KMS-11 (cell line): ENCODE measurements at regions not wholly inside any gene's neighbourhood (a gene's known extent, or its start where the extent isn't known, plus 50 kb on each side); places are given as distances from the start of the nearest gene placed in this dataset.

Experiments
- H2AFZ ChIP-seq: fragments of 200-600 bp; sonication (generic); 2 replicates; pipeline ENCODE4 v1.6.1; 2016; ENCODE audit warnings: antibody characterized with exemption, mixed run types, low read depth
- H3K27ac ChIP-seq: fragments of 200-600 bp; sonication (generic); 2 replicates; pipeline ENCODE4 v1.6.1; 2016; ENCODE audit warnings: mild to moderate bottlenecking, mixed run types
- H3K27me3 ChIP-seq: fragments of 200-600 bp; sonication (generic); 2 replicates; pipeline ENCODE4 v1.6.1; 2017; ENCODE audit warnings: mild to moderate bottlenecking, low read depth, mixed run types, moderate library complexity; ENCODE audit not compliant: insufficient read depth
- H3K36me3 ChIP-seq: fragments of 200-600 bp; sonication (generic); 2 replicates; pipeline ENCODE4 v1.6.1; 2017; ENCODE audit warnings: mild to moderate bottlenecking, mixed run types; ENCODE audit not compliant: insufficient read depth
- H3K4me1 ChIP-seq: fragments of 200-600 bp; sonication (generic); 2 replicates; pipeline ENCODE4 v1.6.1; 2016; ENCODE audit warnings: mild to moderate bottlenecking, low read depth, mixed run types; ENCODE audit not compliant: poor library complexity, severe bottlenecking
- H3K4me2 ChIP-seq: fragments of 200-600 bp; sonication (generic); 2 replicates; pipeline ENCODE4 v1.7.0; 2016; ENCODE audit warnings: mild to moderate bottlenecking, mixed run types
- H3K4me3 ChIP-seq: fragments of 200-600 bp; sonication (generic); IDR thresholded peaks from 2 replicates; pipeline ENCODE4 v1.6.1; 2017; ENCODE audit warnings: low read depth, low read length, mixed read lengths; ENCODE audit not compliant: insufficient read depth
- H3K79me2 ChIP-seq: fragments of 200-600 bp; sonication (generic); 2 replicates; pipeline ENCODE4 v1.6.1; 2016; ENCODE audit warnings: low read depth, mixed run types; ENCODE audit not compliant: insufficient read depth
- H3K9ac ChIP-seq: fragments of 200-600 bp; sonication (generic); 2 replicates; pipeline ENCODE4 v1.6.1; 2016; ENCODE audit warnings: mild to moderate bottlenecking, mixed run types
- H4K20me1 ChIP-seq: fragments of 200-600 bp; sonication (generic); 2 replicates; pipeline ENCODE4 v1.6.1; 2016; ENCODE audit warnings: mild to moderate bottlenecking, mixed run types; ENCODE audit not compliant: insufficient read depth
- TF ChIP-seq, protein P1 (sequence below): fragments of 200-600 bp; sonication (generic); conservative IDR thresholded peaks from 2 replicates; pipeline ENCODE4 v1.6.1; 2017; ENCODE audit warnings: low read depth, mild to moderate bottlenecking, antibody characterized with exemption, low read length, moderate library complexity, mixed read lengths

DNA sequence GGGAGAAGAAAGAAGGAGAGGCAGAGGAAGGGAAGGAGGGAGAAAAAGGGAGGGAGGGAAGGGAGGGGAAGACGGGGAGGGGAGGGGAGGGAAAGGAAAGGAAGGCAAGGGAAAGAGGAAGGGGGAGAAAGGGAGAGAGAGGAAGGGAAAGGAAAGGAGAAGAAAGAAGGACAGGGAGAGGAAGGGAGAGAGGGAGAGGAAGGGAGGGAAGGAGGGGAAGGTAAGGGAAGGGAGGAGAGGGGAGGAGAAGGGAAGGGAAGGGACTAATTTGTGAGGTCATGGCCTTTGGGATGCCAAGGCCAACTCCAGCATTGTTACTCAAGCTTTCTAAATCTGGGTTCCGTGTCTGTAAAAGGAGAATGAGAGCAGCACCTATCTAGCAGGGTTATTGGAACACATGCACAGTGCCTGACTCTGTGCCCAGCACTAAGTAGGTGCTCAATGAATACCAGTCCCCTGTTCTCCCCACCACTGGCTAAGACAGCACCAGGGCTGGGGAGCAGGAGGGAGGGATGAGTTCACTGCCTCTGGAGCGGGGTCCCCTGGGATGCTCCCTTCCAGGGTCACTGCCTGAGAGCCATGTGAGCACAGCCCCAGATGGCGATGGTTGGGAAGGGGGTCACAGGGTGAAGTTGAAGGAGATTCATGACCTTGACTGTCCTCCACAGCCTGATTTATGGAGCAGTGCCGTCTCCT is 560.1 kb upstream of the TBX3 start:
- Histone ChIP-seq H3K79me2 (no peaks in the 10 kb centered on the region), H3K4me2 (no peak overlapping the region), H3K4me3 (no peak overlapping the region), H3K4me1 (no peaks in the 10 kb centered on the region), H4K20me1 (no peaks in the 10 kb centered on the region), H3K27me3 (no peaks in the 10 kb centered on the region), H3K27ac (no peak overlapping the region), H3K36me3 (no peaks in the 10 kb centered on the region), H3K9ac (no peak overlapping the region), H2AFZ (no peak overlapping the region)
- TF ChIP-seq, protein P1, sequence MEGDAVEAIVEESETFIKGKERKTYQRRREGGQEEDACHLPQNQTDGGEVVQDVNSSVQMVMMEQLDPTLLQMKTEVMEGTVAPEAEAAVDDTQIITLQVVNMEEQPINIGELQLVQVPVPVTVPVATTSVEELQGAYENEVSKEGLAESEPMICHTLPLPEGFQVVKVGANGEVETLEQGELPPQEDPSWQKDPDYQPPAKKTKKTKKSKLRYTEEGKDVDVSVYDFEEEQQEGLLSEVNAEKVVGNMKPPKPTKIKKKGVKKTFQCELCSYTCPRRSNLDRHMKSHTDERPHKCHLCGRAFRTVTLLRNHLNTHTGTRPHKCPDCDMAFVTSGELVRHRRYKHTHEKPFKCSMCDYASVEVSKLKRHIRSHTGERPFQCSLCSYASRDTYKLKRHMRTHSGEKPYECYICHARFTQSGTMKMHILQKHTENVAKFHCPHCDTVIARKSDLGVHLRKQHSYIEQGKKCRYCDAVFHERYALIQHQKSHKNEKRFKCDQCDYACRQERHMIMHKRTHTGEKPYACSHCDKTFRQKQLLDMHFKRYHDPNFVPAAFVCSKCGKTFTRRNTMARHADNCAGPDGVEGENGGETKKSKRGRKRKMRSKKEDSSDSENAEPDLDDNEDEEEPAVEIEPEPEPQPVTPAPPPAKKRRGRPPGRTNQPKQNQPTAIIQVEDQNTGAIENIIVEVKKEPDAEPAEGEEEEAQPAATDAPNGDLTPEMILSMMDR, result no peak

DNA sequence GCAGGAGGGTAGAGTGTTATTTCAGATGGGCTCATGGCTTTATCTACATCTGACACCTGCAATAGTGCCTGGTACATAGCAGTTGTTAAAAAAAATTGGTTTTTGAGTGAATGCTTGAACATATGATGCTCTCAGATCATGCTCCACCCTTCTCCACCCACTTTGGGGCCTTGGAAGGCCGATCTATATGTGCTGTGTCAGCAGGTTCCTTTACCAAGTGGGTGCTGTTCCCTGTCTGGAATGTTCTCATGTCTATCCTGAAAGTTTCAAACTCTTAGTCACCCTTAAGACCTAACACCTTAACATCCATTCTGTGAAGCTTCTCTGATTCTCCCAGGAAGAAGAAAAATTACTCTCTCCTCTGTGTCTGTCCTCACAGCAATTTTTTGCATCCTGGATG is 556.3 kb upstream of the TBX3 start:
- H3K79me2 ChIP-seq, result no peaks in the 10 kb centered on the region
- TF ChIP-seq, protein P1, result no peak
- H3K27ac ChIP-seq, result no peak overlapping the region
- no peak overlapping the region for H3K9ac ChIP-seq
- H3K27me3 ChIP-seq, result no peaks in the 10 kb centered on the region
- no peaks in the 10 kb centered on the region for H3K4me1 ChIP-seq
- H3K4me3 ChIP-seq, result no peak overlapping the region
- H4K20me1 ChIP-seq, result no peaks in the 10 kb centered on the region
- no peak overlapping the region for H2AFZ ChIP-seq
- H3K36me3 ChIP-seq, result no peaks in the 10 kb centered on the region
- no peak overlapping the region for H3K4me2 ChIP-seq

DNA sequence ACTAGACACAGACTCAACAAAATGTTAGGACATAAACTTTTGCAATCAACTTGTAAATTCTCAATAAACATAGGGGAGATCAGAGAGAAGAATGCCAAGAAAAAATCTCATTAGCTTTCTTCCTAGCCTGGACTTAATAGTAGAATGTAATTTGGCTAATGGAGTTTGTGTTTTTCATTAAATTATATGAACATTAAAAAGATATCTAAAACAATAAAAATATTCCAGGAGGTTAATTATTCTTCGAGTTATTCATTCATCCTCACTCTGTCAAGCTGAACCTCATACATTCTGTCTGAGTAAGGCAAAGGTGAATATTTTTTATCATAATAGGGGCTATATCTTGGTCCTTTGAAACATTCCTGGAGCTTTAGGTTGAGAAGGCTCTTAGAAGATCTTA is 551.9 kb upstream of the TBX3 start:
- Histone ChIP-seq H3K4me2 (no peak overlapping the region), H2AFZ (no peak overlapping the region), H3K27ac (no peak overlapping the region), H4K20me1 (no peaks in the 10 kb centered on the region), H3K36me3 (no peaks in the 10 kb centered on the region), H3K79me2 (no peaks in the 10 kb centered on the region), H3K9ac (no peak overlapping the region), H3K27me3 (no peaks in the 10 kb centered on the region), H3K4me3 (no peak overlapping the region), H3K4me1 (no peaks in the 10 kb centered on the region)
- TF ChIP-seq, protein P1, result no peak

DNA sequence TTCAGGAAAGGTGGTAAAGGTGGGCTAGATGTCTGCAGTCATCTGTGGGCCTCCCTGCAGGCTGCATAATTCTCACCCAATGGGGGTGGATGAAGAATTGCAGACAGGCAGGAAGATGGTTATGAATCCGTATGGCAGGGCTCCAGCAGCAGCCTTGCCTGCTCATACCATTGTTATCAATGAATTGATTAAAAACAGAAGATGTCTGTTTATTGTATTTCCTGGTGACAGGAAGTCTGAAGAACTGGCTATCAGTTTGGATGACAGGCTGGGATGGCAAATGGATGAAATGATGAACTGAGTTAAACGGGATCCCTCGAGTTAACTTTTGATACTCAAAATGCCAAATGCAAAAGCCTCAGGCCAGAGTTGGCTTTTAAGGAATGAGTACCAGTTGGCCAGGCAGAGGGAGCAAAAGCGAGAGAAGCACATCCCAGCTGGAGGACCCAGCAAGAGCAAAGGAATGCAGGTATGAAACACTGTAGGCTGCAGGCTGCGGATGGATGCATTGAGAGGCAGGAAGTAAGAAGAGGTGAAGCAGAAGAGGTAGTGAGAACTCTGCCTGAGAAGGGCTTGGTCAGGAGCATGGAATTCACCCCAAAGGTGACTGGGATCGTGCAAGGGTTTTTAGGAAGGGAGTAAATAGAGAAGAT is 550.0 kb upstream of the TBX3 start:
- H4K20me1 ChIP-seq, result no peaks in the 10 kb centered on the region
- H3K4me3 ChIP-seq, result no peak overlapping the region
- H3K4me1 ChIP-seq, result no peaks in the 10 kb centered on the region
- no peak overlapping the region for H3K27ac ChIP-seq
- H3K4me2 ChIP-seq, result no peak overlapping the region
- H3K27me3 ChIP-seq, result no peaks in the 10 kb centered on the region
- H3K9ac ChIP-seq, result no peak overlapping the region
- no peak overlapping the region for H2AFZ ChIP-seq
- TF ChIP-seq, protein P1, result no peak
- no peaks in the 10 kb centered on the region for H3K79me2 ChIP-seq
- no peaks in the 10 kb centered on the region for H3K36me3 ChIP-seq
